HG02852 (cell line): ENCODE measurements at regions not wholly inside any gene's neighbourhood (a gene's known extent, or its start where the extent isn't known, plus 50 kb on each side); places are given as distances from the start of the nearest gene placed in this dataset.

Experiments
- ATAC-seq: cut with Tn5 transposase; IDR thresholded peaks from one replicate; pipeline ENCODE4 v1.9.1; 2021; ENCODE audit warnings: mild to moderate bottlenecking, moderate library complexity; ENCODE audit not compliant: unreplicated experiment

- ATAC-seq = no peak
Measured at GRCh38 chr11:127478826-127479225, 478.3 kb upstream of the KIRREL3 start.

DNA sequence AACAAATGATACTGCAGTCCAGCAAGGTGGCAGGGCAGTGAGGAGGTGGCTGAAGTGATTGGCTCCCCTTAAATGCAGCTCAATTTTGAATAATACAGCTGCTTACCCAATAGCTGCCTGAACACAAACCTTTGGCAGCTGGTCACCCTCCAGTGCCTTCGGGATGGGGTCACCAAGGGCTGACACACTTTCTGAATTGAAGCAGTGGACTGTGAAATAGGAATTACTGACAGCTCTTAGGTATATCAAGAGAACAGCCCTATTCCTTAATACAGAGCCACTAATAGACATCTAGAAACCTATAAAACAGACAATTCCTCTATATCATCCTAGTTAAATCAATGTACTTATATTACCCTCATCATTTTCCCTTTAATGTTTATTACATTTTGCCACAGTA, 474.2 kb upstream of the KIRREL3 start:
- ATAC-seq = no peak

DNA sequence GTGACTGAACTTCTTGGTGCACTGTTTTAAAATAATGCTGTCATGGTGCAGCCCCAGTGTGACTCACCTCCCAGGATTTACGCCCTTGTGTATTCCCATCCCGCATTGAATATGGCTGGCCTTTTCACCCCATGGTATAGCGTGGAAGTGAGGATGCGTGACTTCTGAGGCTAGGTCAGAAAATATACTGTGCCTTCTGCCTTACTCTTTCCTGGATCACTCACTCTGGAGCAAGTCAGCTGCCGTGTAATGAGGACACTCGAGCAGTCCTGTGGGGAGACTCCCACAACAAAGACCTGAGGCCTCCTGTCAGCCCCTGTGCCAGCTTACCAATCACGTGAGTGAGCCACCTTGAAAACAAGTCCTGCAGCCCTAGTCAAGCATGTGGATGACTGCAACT, 471.9 kb upstream of the KIRREL3 start:
- no peak for ATAC-seq

DNA sequence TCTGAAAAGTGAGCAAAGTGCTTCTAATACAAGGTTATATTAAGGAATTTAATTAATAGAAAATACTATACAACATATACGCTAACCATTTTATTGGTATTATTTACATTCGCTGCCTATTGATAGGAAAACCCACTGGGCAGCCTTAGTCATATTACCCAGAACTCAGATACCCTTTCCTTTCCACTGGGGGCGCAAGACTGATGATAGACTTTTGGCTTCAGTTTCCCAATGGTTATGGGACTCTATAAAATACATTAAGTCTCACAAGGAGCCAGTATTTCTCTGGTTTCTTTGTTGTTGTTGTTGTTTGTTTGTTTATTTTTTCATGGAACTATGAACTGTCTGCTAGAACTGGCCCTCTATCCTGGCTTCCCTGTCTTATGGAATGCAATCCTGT, 471.1 kb upstream of the KIRREL3 start:
- ATAC-seq = no peak

GRCh38 chr11:127470306-127470884, 469.8 kb upstream of the KIRREL3 start:
- ATAC-seq = peak; percentile 55

- ATAC-seq = no peak
Measured at GRCh38 chr11:127464325-127464724, 463.8 kb upstream of the KIRREL3 start.

DNA sequence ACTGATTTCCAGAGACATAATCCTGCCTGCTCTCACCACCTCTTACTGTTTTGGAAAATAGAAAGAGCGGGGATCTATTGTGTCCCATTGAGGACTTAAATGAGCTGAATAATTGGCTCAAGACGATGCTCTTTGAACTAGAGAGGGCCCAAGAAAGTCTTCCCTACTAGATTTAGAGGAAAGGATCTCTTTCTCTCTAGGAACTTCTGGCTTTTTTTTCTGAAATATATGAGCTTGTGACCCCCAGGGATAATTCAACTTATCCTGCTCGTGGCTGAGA, 461.4 kb upstream of the KIRREL3 start:
- no peak for ATAC-seq

GRCh38 chr11:127461241-127462064, 460.9 kb upstream of the KIRREL3 start:
- no peak for ATAC-seq

GRCh38 chr11:127458561-127458960, 458.0 kb upstream of the KIRREL3 start:
- no peak for ATAC-seq

DNA sequence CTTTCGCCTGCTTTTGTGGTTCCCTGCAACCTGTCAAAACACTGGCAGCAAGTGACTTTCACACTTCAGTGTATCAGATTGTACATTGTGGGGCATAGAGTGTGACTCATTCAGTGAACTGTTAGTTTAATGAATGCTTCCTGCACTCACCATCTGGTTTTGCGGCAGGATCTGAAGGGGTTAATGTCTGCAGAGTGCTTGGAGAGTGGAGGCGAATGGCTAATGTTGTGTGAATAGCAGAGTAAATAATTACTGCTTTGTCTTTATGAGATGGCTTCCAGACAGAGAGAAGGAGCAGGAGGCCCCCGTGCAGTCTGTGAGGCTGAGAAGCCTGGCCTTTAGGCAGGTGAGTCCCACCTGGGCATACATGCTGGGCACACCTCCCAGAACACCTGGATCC, 454.3 kb upstream of the KIRREL3 start:
- no peak for ATAC-seq

- ATAC-seq = no peak
Measured at GRCh38 chr11:127452533-127452932, 452.0 kb upstream of the KIRREL3 start.

- no peak for ATAC-seq
Measured at GRCh38 chr11:127451861-127452260, 451.3 kb upstream of the KIRREL3 start.

GRCh38 chr11:127448101-127448500, 447.5 kb upstream of the KIRREL3 start:
- ATAC-seq = no peak

GRCh38 chr11:127445476-127445875, 444.9 kb upstream of the KIRREL3 start:
- ATAC-seq = no peak

DNA sequence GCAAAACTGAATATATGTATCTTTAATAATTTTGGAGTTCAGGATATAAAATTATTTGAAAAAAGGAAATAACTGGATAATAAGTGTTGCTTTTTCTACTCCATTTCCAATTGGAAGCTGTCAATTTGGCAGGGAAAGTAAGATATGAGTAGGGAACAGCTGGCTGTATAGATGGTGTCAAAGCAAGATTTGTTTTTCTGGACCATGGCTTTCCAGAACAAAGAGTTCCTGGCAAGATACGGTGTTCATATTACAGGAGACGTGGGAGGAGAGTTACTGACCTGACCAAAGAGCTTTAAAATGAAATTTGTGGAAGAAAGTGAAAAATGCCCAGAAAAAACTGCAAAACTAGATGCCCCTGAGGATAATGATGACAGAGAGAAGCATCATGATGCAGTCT, 442.7 kb upstream of the KIRREL3 start:
- ATAC-seq = no peak

GRCh38 chr11:127440616-127441015, 440.0 kb upstream of the KIRREL3 start:
- ATAC-seq = no peak

- ATAC-seq = no peak
Measured at GRCh38 chr11:127425281-127425680, 424.7 kb upstream of the KIRREL3 start.

DNA sequence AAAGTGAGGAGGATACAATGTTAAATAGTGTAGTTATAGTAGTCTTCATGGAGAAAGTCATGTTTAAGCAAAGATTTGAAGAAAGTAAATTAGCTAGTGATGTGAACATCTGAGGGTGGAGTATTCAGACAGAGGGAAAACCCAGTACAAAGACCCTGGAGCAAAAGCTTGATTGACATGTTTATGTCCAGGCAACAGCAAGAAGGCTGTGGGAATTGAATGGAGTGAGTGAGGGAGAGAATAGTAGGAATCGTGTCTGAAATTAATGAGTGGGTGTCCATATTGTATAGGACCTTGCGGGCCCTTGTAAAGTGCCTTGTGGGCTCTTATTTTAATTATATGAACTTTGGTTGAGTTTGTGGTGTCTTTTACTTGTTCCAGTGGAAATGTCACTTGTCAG, 424.1 kb upstream of the KIRREL3 start:
- ATAC-seq = no peak

GRCh38 chr11:127420139-127420538, 419.6 kb upstream of the KIRREL3 start:
- no peak for ATAC-seq

DNA sequence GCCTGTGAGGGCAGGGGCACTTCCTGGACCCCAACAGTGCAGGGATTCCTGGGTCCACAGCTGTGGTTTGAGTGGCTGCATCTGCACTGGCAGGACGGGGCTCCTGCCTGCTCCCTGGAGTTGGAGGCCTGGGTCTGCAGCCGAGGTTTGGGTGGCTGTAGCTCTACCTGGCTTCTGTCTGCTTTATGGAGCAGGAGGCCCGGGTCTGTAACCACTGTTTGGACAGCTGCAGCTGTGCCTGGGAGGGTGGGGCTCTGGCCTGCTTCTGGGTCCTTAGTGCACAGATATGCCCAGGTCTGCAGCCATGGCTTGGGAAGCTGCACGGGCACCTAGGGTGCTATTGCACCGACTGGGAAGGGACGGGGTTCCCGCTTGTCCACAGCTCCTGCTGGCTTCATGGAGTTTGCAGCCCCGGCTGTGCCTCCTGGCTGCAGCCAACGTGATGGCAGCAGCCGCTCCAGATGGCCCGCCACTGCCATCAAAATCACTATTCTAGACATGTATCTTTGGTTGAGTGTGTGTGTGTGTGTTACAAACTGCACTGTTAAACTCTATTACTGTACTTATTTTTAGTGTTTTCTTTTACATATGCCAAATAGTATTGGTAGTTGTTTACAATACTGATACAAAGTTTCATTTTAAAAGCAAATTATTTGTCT, 412.3 kb upstream of the KIRREL3 start:
- ATAC-seq = no peak

DNA sequence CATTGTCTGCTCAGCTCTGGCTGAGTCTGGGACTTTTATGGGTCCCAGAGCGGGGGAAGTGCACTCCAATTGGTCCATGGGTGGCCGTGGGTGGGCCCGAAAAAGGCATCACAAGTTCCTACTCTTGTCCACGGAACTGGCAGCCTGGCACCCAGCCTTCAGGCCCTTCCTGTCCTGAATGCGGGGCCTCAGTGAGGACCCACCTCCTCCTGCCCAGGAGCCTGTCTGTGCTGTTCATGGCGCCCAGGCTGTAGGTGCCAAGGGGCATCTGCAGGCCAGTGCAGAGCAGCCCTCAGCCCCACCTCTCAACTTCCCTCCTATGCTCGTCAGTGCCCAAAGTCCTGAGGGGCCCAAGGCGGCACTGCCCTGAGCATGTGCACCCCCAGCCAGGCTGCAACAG, 411.7 kb upstream of the KIRREL3 start:
- no peak for ATAC-seq

DNA sequence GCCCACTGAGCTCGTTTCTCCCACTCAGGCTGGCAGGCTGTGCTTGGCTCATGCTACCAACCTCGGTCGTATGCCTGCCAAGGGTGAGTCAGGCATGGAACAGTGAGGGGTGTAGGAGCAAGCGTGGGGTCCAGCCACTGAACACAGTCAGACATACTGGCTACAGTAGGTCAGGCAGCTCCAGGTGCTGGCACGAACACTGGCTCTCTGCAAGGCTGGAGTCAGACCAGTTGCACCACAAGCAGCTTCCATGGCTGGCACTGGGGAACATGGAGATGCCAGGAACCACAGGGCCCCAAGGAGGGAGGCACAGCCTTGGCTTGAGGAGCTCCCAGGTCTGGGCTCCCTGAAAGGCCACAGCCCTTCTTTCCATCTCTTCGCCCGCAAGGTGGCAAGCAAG, 410.7 kb upstream of the KIRREL3 start:
- no peak for ATAC-seq
